ENCODE measurements at regions not wholly inside any gene's neighbourhood (a gene's known extent, or its start where the extent isn't known, plus 50 kb on each side); places are given as distances from the start of the nearest gene placed in this dataset.
A peak's percentile ranks its signal among the peaks of the same experiment; 100 is the strongest.

DNA sequence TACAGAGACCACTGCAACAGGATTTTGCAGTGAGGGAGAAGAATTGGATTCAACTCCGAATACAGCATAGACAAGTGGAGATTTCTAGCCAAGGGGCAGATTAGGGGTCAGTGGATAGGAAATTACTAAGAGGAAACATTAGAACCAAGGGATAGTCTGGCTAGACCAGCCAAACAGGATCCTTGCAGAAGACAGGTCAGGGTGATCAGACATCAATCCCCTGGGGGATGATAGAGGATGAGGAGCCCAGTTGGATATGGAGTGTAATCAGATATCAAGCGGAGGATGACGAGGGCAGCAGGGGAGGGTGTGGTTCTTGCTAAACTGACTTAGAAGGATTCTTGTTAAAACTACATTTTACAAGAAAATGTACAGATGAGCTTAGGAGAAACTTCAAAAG lies 424.4 kb downstream of the DAD1 start:
- Histone ChIP-seq H3K36me3 (no peaks in the 10 kb centered on the region), H3K9ac (no peak overlapping the region), H3K4me2 (no peak overlapping the region), H3K4me3 (no peak overlapping the region), H3K9me3 (no peaks in the 10 kb centered on the region), H3K4me1 (peaks cover 11% of the 10 kb centered on the region), H4K20me1 (no peaks in the 10 kb centered on the region), H3K27me3 (no peaks in the 10 kb centered on the region), H3K27ac (no peak overlapping the region)
- no peak for TF ChIP-seq Cebpa-rat (IDR thresholded peaks at IDR 0.05)

DNA sequence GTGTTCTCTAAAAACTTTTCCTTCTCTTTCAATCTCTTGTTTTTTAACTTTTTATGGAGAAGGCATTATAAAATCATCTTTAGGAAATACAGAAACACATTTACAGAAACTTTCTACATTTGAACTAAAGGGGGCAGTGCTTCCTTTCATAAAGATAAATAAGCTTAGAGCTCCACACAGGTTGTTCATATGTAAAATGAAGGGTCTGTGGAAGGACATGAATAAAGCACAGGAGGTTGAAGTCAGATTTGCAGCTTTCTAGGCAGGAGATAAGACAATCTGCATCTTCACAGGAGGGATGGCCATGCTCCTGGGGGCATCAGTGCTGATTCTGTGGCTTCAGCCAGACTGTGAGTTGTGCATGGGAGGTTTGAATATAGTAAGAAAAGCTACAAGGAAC lies 426.0 kb downstream of the DAD1 start:
- Histone ChIP-seq H3K27ac (no peak overlapping the region), H4K20me1 (no peaks in the 10 kb centered on the region), H3K27me3 (no peaks in the 10 kb centered on the region), H3K4me3 (no peak overlapping the region), H3K4me2 (peak overlapping the region; percentile 63), H3K4me1 (peaks cover 19% of the 10 kb centered on the region), H3K36me3 (no peaks in the 10 kb centered on the region), H3K9me3 (no peaks in the 10 kb centered on the region), H3K9ac (no peak overlapping the region)
- TF ChIP-seq Cebpa-rat (IDR thresholded peaks at IDR 0.05), result no peak

DNA sequence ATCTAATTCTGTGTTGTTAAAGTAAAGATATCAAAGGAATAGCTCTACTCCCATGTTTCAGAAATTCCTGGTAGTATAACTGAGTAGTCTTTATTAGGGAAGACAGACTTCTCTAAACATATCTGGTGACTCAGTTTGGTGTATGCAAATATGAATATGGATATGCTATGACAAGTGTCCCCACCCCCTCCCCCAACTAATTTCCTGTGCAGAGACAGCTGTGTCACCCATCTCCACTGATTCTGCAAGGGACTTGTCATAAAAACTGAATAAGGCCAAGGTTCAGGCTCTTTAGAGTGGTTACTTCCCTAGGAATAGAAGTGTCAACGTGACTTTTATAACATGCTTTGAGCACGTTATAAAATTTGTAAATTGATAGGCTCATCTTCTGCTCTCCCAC lies 429.1 kb downstream of the DAD1 start:
- Histone ChIP-seq H3K27me3 (no peaks in the 10 kb centered on the region), H3K4me2 (peak overlapping the region; percentile 24; the same call in 1 of the 2 replicates), H4K20me1 (no peaks in the 10 kb centered on the region), H3K4me1 (peaks cover 19% of the 10 kb centered on the region), H3K9ac (no peak overlapping the region), H3K36me3 (no peaks in the 10 kb centered on the region), H3K27ac (no peak overlapping the region), H3K4me3 (no peak overlapping the region), H3K9me3 (no peaks in the 10 kb centered on the region)
- no peak for TF ChIP-seq Cebpa-rat (IDR thresholded peaks at IDR 0.05)

DNA sequence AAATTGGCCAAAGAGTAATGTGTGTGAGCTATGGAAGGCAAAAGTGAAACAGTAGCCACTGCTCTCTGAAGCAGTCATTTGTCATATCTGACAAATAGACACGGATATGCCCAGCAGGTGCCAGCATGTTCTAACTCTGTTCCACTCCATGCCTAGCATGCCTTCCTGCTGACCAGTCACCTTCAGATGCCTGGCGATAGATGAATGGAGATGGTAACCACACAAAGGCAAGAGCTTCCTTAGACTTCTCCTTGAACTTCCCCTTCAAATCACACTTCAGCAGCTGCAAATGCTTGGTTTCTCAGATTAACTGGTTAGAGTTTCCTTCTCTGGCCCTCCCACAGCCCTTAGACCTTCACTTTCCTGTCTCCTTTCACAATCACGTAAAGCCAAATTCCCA lies 429.9 kb downstream of the DAD1 start:
- TF ChIP-seq Cebpa-rat (IDR thresholded peaks at IDR 0.05), result no peak
- Histone ChIP-seq H3K9ac (no peak overlapping the region), H3K27me3 (no peaks in the 10 kb centered on the region), H3K9me3 (no peaks in the 10 kb centered on the region), H4K20me1 (no peaks in the 10 kb centered on the region), H3K27ac (no peak overlapping the region), H3K4me2 (peak overlapping the region; percentile 28), H3K4me3 (no peak overlapping the region), H3K36me3 (no peaks in the 10 kb centered on the region), H3K4me1 (peaks cover 19% of the 10 kb centered on the region)

DNA sequence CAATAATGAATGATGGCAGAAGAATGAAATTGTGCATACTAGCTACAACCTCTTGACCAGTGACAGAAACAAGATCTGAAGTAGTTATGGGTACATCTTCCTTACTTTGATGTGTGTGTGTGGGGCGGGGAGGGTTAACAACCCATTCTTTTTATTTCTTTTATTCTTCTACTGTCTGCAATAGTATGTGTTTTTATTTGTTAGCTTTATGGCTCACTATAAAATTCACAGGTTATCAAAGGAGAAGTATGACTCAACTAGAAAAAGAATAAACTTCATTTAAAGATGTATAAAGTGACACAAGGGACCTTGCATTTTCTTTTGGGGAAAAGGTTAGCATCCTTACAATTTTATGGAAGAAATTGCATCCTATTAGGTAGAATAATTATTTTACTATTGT lies 430.5 kb downstream of the DAD1 start:
- no peak overlapping the region for H3K9ac ChIP-seq

DNA sequence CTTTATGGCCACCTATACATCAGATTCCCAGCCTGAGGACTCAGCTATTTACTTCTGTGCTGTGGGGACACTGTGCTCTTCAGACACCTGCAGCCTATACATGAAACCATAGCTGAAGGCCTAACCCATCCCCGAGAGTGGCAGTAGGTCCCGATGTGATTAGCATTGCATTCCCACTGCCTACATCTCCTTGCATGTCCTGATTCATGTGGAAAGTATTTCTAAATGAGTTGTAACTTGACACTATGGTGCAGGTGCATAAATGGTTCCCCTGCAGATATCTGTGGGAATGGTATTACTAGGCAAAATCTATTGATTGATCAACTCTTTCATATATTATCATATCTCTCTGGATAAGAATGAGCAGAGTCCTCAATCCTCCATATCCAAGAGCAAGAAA lies 433.5 kb downstream of the DAD1 start:
- no peak overlapping the region for H3K27ac ChIP-seq
- H3K27me3 ChIP-seq, result no peaks in the 10 kb centered on the region
- no peak overlapping the region for H3K4me3 ChIP-seq
- no peak overlapping the region for H3K9ac ChIP-seq
- TF ChIP-seq Cebpa-rat (IDR thresholded peaks at IDR 0.05), result no peak
- H3K4me1 ChIP-seq, result peaks cover 8% of the 10 kb centered on the region
- H3K36me3 ChIP-seq, result no peaks in the 10 kb centered on the region
- H3K4me2 ChIP-seq, result no peak overlapping the region
- H3K9me3 ChIP-seq, result no peaks in the 10 kb centered on the region
- H4K20me1 ChIP-seq, result no peaks in the 10 kb centered on the region

More for the DNA sequence above, 430.5 kb downstream of the DAD1 start:
- no peak overlapping the region for H3K4me3 ChIP-seq
- H3K27me3 ChIP-seq, result no peaks in the 10 kb centered on the region
- no peak overlapping the region for H3K27ac ChIP-seq
- no peaks in the 10 kb centered on the region for H4K20me1 ChIP-seq
- H3K4me1 ChIP-seq, result peaks cover 14% of the 10 kb centered on the region
- TF ChIP-seq Cebpa-rat (IDR thresholded peaks at IDR 0.05), result no peak
- no peaks in the 10 kb centered on the region for H3K36me3 ChIP-seq
- no peaks in the 10 kb centered on the region for H3K9me3 ChIP-seq
- no peak overlapping the region for H3K4me2 ChIP-seq

DNA sequence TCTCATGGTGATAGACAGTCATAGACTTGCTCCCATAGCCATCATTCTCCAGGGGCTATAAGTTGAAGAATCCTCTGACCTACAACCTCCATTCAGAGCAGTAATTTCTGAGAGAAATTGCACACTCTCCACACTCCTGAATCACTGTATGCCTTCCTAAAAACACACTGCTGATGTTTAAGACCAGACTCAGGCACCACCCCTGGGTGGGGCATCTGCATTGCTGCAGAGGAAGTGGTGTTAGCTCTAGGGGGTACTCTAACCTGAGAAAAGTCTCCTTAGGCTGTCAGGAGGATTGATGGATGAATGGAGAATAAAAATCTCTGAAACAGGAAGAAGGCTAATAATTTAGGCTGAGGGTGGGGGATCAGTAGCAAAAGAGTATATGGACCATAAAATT lies 436.1 kb downstream of the DAD1 start:
- H4K20me1 ChIP-seq, result no peaks in the 10 kb centered on the region
- H3K9me3 ChIP-seq, result no peaks in the 10 kb centered on the region
- no peak for TF ChIP-seq Cebpa-rat (IDR thresholded peaks at IDR 0.05)
- H3K27ac ChIP-seq, result no peak overlapping the region
- no peaks in the 10 kb centered on the region for H3K4me1 ChIP-seq
- H3K4me3 ChIP-seq, result no peak overlapping the region
- no peaks in the 10 kb centered on the region for H3K36me3 ChIP-seq
- H3K9ac ChIP-seq, result no peak overlapping the region
- H3K27me3 ChIP-seq, result no peaks in the 10 kb centered on the region
- H3K4me2 ChIP-seq, result no peak overlapping the region

- no peaks in the 10 kb centered on the region for H3K36me3 ChIP-seq
- no peaks in the 10 kb centered on the region for H4K20me1 ChIP-seq
- no peak overlapping the region for H3K9ac ChIP-seq
- no peaks in the 10 kb centered on the region for H3K9me3 ChIP-seq
- no peak overlapping the region for H3K4me2 ChIP-seq
- H3K4me3 ChIP-seq, result no peak overlapping the region
- H3K4me1 ChIP-seq, result peaks cover 3% of the 10 kb centered on the region
- no peak overlapping the region for H3K27ac ChIP-seq
- no peaks in the 10 kb centered on the region for H3K27me3 ChIP-seq
- no peak for TF ChIP-seq Cebpa-rat (IDR thresholded peaks at IDR 0.05)
Measured at GRCh38 chr14:22152161-22152870, 436.7 kb downstream of the DAD1 start.

DNA sequence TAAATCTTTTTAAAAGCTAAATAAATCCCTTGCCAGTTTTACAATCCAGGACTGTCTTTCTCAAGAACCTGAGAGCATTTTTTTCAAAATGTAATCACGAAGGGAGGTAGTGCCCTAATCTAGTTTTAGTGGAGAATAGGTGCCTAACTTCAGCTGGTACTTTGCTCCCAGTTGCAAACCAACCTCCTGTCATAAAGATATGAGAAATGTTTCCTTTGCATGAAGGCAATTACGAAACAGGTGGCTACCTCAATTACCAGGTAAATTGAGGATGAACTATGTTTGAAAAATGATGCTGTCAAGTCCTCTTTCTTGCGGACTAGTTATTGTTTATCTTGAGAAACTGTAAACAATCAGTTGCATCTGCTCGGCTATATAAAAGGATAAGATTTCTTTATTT lies 437.9 kb downstream of the DAD1 start:
- Histone ChIP-seq H3K9ac (no peak overlapping the region), H3K27ac (no peak overlapping the region), H3K4me1 (peaks cover 7% of the 10 kb centered on the region), H4K20me1 (no peaks in the 10 kb centered on the region), H3K4me2 (no peak overlapping the region), H3K36me3 (no peaks in the 10 kb centered on the region), H3K27me3 (no peaks in the 10 kb centered on the region), H3K9me3 (no peaks in the 10 kb centered on the region), H3K4me3 (no peak overlapping the region)
- no peak for TF ChIP-seq Cebpa-rat (IDR thresholded peaks at IDR 0.05)

DNA sequence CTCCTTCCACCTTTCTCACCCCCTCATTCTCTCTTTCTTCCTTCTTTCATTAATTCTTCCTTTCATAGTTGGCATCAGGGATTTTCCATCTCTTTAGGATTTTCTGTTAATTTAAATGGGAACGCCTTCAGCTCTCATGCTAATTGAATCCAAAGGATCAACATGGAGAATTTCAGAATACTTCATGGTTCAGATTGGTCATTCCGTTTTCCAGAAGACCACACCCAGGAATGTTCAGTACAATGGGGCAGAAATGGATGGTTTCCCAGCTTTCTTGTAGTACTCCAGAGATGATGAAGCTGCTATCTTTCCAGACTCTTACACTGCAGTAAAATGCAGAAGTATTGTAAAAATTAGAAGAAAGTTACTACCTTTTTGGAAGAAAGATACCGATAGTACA lies 440.0 kb downstream of the DAD1 start:
- no peak for TF ChIP-seq Cebpa-rat (IDR thresholded peaks at IDR 0.05)
- Histone ChIP-seq H3K27ac (no peak overlapping the region), H3K27me3 (no peaks in the 10 kb centered on the region), H4K20me1 (no peaks in the 10 kb centered on the region), H3K9me3 (no peaks in the 10 kb centered on the region), H3K36me3 (no peaks in the 10 kb centered on the region), H3K4me1 (peaks cover 7% of the 10 kb centered on the region), H3K9ac (no peak overlapping the region), H3K4me2 (no peak overlapping the region), H3K4me3 (no peak overlapping the region)

GRCh38 chr14:22147716-22148115 lies 441.3 kb downstream of the DAD1 start:
- H3K9ac ChIP-seq, result peak overlapping the region; percentile 85
- peak overlapping the region; percentile 87 for H3K27ac ChIP-seq
- H4K20me1 ChIP-seq, result no peaks in the 10 kb centered on the region
- H3K36me3 ChIP-seq, result no peaks in the 10 kb centered on the region
- H3K27me3 ChIP-seq, result no peaks in the 10 kb centered on the region
- H3K9me3 ChIP-seq, result no peaks in the 10 kb centered on the region
- H3K4me2 ChIP-seq, result peak overlapping the region; percentile 71
- H3K4me3 ChIP-seq, result peak overlapping the region; percentile 75
- H3K4me1 ChIP-seq, result peaks cover 7% of the 10 kb centered on the region
- no peak for TF ChIP-seq Cebpa-rat (IDR thresholded peaks at IDR 0.05)

Measured in BLaER1 (cell line).